ENCODE measurements at regions not wholly inside any gene's neighbourhood (a gene's known extent, or its start where the extent isn't known, plus 50 kb on each side); places are given as distances from the start of the nearest gene placed in this dataset.

DNA sequence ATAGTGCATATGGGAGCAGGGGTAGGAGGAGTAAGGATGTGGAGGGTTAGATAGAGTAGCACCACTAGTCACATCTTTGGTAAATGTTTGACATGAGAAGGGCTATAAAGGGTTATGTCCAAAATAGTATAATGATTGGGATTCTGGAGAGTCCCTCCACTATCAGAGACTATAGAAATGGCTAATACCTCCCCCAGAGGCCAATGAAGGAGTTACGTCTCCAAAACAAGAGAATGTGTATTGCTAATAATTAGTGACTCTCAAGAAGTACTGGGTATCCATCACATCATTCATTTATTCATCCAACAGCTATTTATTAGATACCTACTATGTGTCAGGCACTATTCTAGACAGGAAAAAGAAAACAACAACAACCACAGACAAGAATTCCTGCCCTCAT is 203.7 kb upstream of the UMPS start:
- Histone ChIP-seq H2BK15ac (ENCODE audit: low read length) (no peak overlapping the region), H4K8ac (ENCODE audit: extremely low read depth, insufficient read depth, low read length) (no peak overlapping the region), H3K14ac (ENCODE audit: insufficient read length) (no peak overlapping the region), H4K20me1 (replicated peaks in 1 of 2; ENCODE audit: control insufficient read depth in 1 of 2, insufficient read depth in 2 of 2, low read length in 2 of 2) (no peaks in the 10 kb centered on the region), H3K27me3 (replicated peaks in 1 of 4; ENCODE audit: control insufficient read depth in 3 of 4, extremely low read depth in 1 of 4, insufficient read depth in 3 of 4, low read length in 3 of 4) (no peaks in the 10 kb centered on the region), H4K5ac (ENCODE audit: insufficient read length, low read depth, low read length) (no peak overlapping the region), H3K23me2 (ENCODE audit: low read depth, low read length) (no peaks in the 10 kb centered on the region), H3K56ac (replicated peaks; ENCODE audit: insufficient read length, low read depth, low read length) (no peak overlapping the region), H3K4me2 (ENCODE audit: insufficient read depth in 1 of 2, low read depth in 2 of 2, low read length in 2 of 2) (no peak overlapping the region), H3K4ac (replicated peaks; ENCODE audit: insufficient read length, low read depth, low read length) (no peak overlapping the region), H3K23ac (ENCODE audit: insufficient read length) (no peak overlapping the region), H3K79me1 (ENCODE audit: low read depth, low read length) (no peaks in the 10 kb centered on the region; the same call in 1 of the 2 replicates), H3K9me3 (ENCODE audit: insufficient read depth in 2 of 2, low read depth in 1 of 2, low read length in 1 of 2) (no peaks in the 10 kb centered on the region), H3K4me1 (replicated peaks in 1 of 4; ENCODE audit: control insufficient read depth in 3 of 4, insufficient read depth in 4 of 4, low read length in 3 of 4) (peaks cover 0 to 5% (median 2%) of the 10 kb centered on the region in 4 experiments; a peak in 2 of 7 replicates), H3K79me2 (ENCODE audit: control insufficient read depth in 1 of 2, insufficient read depth in 2 of 2, low read length in 2 of 2) (no peaks in the 10 kb centered on the region), H2BK5ac (ENCODE audit: low read depth, low read length) (no peak overlapping the region), H3K4me3 (ENCODE audit: extremely low read depth in 1 of 4, insufficient read depth in 2 of 4, low read depth in 3 of 4, low read length in 4 of 4) (no peak overlapping the region), H3K9ac (replicated peaks in 1 of 4; ENCODE audit: extremely low read depth in 1 of 4, low read depth in 3 of 4, low read length in 3 of 4) (no peak overlapping the region), H2BK120ac (replicated peaks; ENCODE audit: low read depth, low read length) (no peak overlapping the region), H2BK20ac (ENCODE audit: low read length) (no peak overlapping the region), H3K27ac (ENCODE audit: low read depth, low read length) (no peak overlapping the region), H3K18ac (ENCODE audit: extremely low read depth, low read length) (no peak overlapping the region), H2BK12ac (ENCODE audit: low read depth, low read length) (no peak overlapping the region), H4K91ac (replicated peaks; ENCODE audit: insufficient read length, low read length) (no peak overlapping the region), H2AFZ (ENCODE audit: low read length) (no peak overlapping the region), H3K36me3 (ENCODE audit: control insufficient read depth in 2 of 4, insufficient read depth in 4 of 4, low read length in 3 of 4) (no peaks in the 10 kb centered on the region), H2AK5ac (ENCODE audit: low read depth, low read length) (no peak overlapping the region)
- WGBS, 2 experiments (ENCODE audit: extremely low coverage in 1 of 2, insufficient coverage in 1 of 2, insufficient read length in 1 of 2, insufficient replicate concordance in 2 of 2, low coverage in 1 of 2, low lambda C conversion rate in 2 of 2, missing lambda C conversion rate in 1 of 2): 77% methylated on average over 1 of the region's 1 CpG; no CpG with 5 or more reads in 1 of the 2 experiments
- ChIA-PET CTCF (ENCODE audit: partially characterized antibody) (interaction anchor here (0.8 to 5.1 kb wide), 7 partner anchors 9 to 206 kb away, joined by 3 to 24 read pairs (median 3); no protein-coding TSS in a partner anchor), POLR2A (ENCODE audit: partially characterized antibody) (no interaction called here)
- DNase-seq (ENCODE audit: low read depth in 1 of 2, low spot score in 2 of 2) (no peak), FAIRE-seq (no peak)
- TF ChIP-seq MAFK (IDR thresholded peaks at IDR 0.05; ENCODE audit: low read depth, low read length) (no peak), CTCF (IDR thresholded peaks at IDR 0.05; ENCODE audit: control extremely low read depth in 1 of 3, insufficient read depth in 1 of 3, low read depth in 1 of 3, low read length in 3 of 3) (peak in 1 of 3 experiments; percentile 52; a peak in 2 of 4 replicates), RAD21 (IDR thresholded peaks at IDR 0.05 in 1 of 2, conservative IDR thresholded peaks at IDR 0.05 in 1 of 2; ENCODE audit: low read depth in 2 of 2, low read length in 2 of 2) (peak; percentile 18 to 35; a peak in 1 of 4 replicates), POLR2AphosphoS5 (IDR thresholded peaks at IDR 0.05; ENCODE audit: low read depth, low read length) (no peak)
